ENCODE measurements at regions not wholly inside any gene's neighbourhood (a gene's known extent, or its start where the extent isn't known, plus 50 kb on each side); places are given as distances from the start of the nearest gene placed in this dataset.

- TF ChIP-seq POLR2A (IDR thresholded peaks at IDR 0.05) = no peak
- no peak for TF ChIP-seq POLR2AphosphoS5 (IDR thresholded peaks at IDR 0.05)
Observed at GRCh38 chr4:38281371-38282071, 321.3 kb downstream of the PTTG2 start.

All from breast epithelium (tissue), 3 donors.